ENCODE measurements at regions not wholly inside any gene's neighbourhood (a gene's known extent, or its start where the extent isn't known, plus 50 kb on each side); places are given as distances from the start of the nearest gene placed in this dataset.

GRCh38 chr13:21834521-21834920, 163.6 kb downstream of the FGF9 start:
- no peak for TF ChIP-seq CTCF (IDR thresholded peaks at IDR 0.05; ENCODE audit: low read length)
- TF ChIP-seq EZH2 (IDR thresholded peaks at IDR 0.05; ENCODE audit: borderline replicate concordance, low read length) = no peak
